Right lobe of liver (tissue), 4 donors: ENCODE measurements at regions not wholly inside any gene's neighbourhood (a gene's known extent, or its start where the extent isn't known, plus 50 kb on each side); places are given as distances from the start of the nearest gene placed in this dataset.

Experiments used
- POLR2A ChIP-seq: fragments of 450-650 bp; IDR thresholded peaks from one replicate; pipeline ENCODE4 v1.6.1; 2017; ENCODE audit warnings: antibody characterized with exemption, mild to moderate bottlenecking
- TF ChIP-seq, protein P1 (sequence below), 4 donors: fragments of 200-600 bp in 3 of 4; fragments of 450-650 bp in 1 of 4; IDR thresholded peaks; one replicate each; pipeline versions ENCODE4 v1.5.1 to v1.8.0; 2016 to 2022; ENCODE audit warnings: antibody characterized with exemption in 4 of 4, mild to moderate bottlenecking in 2 of 4
- donor health status: DM: no; HTN: no; CAD: no.
- donor health status: DM: no; HTN: no; CAD: no.
- donor health status: DM: no; HTN: yes; CAD: no.

DNA sequence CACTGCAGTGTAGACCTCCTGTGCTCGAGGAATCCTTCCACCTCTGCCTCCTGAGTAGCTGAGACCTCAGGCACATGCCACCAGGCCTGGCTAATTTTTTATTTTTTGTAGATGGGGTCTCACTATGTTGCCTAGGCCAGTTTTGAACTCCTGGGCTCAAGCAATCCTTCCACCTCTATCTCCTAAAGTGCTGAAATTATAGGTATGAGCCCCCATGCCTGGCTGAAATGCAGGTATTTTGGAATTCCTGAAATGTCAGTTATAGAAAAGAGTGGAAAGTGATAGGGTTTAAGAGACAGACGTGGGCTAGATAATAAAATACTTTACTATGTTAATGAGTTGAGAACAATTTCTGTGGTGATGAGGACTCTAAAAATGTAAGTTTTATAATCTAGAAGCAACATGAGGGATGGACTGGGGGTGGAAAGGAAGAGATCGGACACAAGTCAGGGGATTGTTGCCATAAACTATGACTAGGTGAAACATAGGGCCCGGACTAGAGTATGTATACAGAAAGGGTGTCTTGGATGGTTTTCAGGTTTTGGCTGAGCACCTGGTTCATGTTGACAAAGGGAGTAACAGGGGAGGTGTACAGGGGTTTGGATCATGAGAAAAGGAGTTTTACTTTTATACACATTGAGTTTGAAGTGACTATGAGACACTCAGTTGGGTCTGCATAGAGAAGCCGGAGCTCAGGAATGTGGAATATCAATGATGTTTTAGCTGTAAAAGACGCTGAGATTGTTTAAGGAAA, 165.6 kb upstream of the STARD13 start:
- TF ChIP-seq, protein P1, sequence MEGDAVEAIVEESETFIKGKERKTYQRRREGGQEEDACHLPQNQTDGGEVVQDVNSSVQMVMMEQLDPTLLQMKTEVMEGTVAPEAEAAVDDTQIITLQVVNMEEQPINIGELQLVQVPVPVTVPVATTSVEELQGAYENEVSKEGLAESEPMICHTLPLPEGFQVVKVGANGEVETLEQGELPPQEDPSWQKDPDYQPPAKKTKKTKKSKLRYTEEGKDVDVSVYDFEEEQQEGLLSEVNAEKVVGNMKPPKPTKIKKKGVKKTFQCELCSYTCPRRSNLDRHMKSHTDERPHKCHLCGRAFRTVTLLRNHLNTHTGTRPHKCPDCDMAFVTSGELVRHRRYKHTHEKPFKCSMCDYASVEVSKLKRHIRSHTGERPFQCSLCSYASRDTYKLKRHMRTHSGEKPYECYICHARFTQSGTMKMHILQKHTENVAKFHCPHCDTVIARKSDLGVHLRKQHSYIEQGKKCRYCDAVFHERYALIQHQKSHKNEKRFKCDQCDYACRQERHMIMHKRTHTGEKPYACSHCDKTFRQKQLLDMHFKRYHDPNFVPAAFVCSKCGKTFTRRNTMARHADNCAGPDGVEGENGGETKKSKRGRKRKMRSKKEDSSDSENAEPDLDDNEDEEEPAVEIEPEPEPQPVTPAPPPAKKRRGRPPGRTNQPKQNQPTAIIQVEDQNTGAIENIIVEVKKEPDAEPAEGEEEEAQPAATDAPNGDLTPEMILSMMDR (IDR thresholded peaks at IDR 0.05): no peak
- TF ChIP-seq POLR2A: no peak
